Mesendoderm (in vitro differentiated cells): ENCODE measurements at regions not wholly inside any gene's neighbourhood (a gene's known extent, or its start where the extent isn't known, plus 50 kb on each side); places are given as distances from the start of the nearest gene placed in this dataset.

ENCODE experiments used
- DNase-seq: peaks from one replicate; pipeline ENCODE4 v3.0.0; 2013
- H2AK5ac ChIP-seq: 2 replicates; pipeline ENCODE4 v1.6.1; 2013; ENCODE audit warnings: low read length, inconsistent platforms
- H2BK120ac ChIP-seq: 2 replicates; pipeline ENCODE4 v1.6.1; 2013; ENCODE audit warnings: low read depth, mild to moderate bottlenecking, low read length, moderate library complexity, mixed read lengths
- H2BK15ac ChIP-seq: replicated peaks from 2 replicates; pipeline ENCODE4 v1.6.1; 2013; ENCODE audit warnings: low read depth, mild to moderate bottlenecking, moderate library complexity
- H2BK5ac ChIP-seq: 2 replicates; pipeline ENCODE4 v1.6.1; 2013; ENCODE audit warnings: low read length, inconsistent platforms
- H3K18ac ChIP-seq: 2 replicates; pipeline ENCODE4 v1.6.1; 2013; ENCODE audit warnings: mild to moderate bottlenecking, low read length, mixed read lengths
- H3K23ac ChIP-seq: one replicate; pipeline ENCODE4 v1.6.1; 2013; ENCODE audit warnings: low read length
- H3K27ac ChIP-seq: 2 replicates; pipeline ENCODE4 v1.5.1; 2013; ENCODE audit warnings: low read depth, mild to moderate bottlenecking, inconsistent platforms, low read length, moderate library complexity
- H3K27me3 ChIP-seq: 2 replicates; pipeline ENCODE4 v1.6.1; 2013; ENCODE audit warnings: low read length, control low read depth, mild to moderate bottlenecking, inconsistent platforms; ENCODE audit not compliant: insufficient read depth, poor library complexity
- H3K36me3 ChIP-seq: 2 replicates; pipeline ENCODE4 v1.6.1; 2013; ENCODE audit warnings: low read length, inconsistent platforms; ENCODE audit not compliant: control insufficient read depth, insufficient read depth
- H3K4ac ChIP-seq: one replicate; pipeline ENCODE4 v1.6.1; 2013; ENCODE audit warnings: low read depth, mild to moderate bottlenecking, low read length, moderate library complexity
- H3K4me1 ChIP-seq: 2 replicates; pipeline ENCODE4 v1.6.1; 2013; ENCODE audit warnings: low read depth, low read length, inconsistent platforms; ENCODE audit not compliant: control insufficient read depth
- H3K4me2 ChIP-seq: 2 replicates; pipeline ENCODE4 v1.6.1; 2013; ENCODE audit warnings: low read length
- H3K4me3 ChIP-seq: 2 replicates; pipeline ENCODE4 v1.5.1; 2013; ENCODE audit warnings: mild to moderate bottlenecking, low read length
- H3K56ac ChIP-seq: one replicate; pipeline ENCODE4 v1.6.1; 2013; ENCODE audit warnings: low read length
- H3K79me1 ChIP-seq: 2 replicates; pipeline ENCODE4 v1.6.1; 2013; ENCODE audit warnings: low read length, inconsistent platforms
- H3K79me2 ChIP-seq: 2 replicates; pipeline ENCODE4 v1.6.1; 2013; ENCODE audit warnings: mild to moderate bottlenecking, low read length; ENCODE audit not compliant: control insufficient read depth, insufficient read depth
- H3K9ac ChIP-seq: 2 replicates; pipeline ENCODE4 v1.6.1; 2013; ENCODE audit warnings: low read length, inconsistent platforms
- H4K5ac ChIP-seq: one replicate; pipeline ENCODE4 v1.6.1; 2013; ENCODE audit warnings: low read length
- H4K8ac ChIP-seq: one replicate; pipeline ENCODE4 v1.6.1; 2013; ENCODE audit warnings: low read depth, mild to moderate bottlenecking, control low read depth, low read length, moderate library complexity
- WGBS: extraction: QIAGEN DNeasy Blood & Tissue Kit; methylation state at CpG from one replicate; pipeline ENCODE4 v1.1.7; 2013; ENCODE audit warnings: low lambda C conversion rate, missing lambda C conversion rate; ENCODE audit not compliant: insufficient coverage; ENCODE audit errors: extremely low coverage; 5-methylcytosine and 5-hydroxymethylcytosine counted together

GRCh38 chr15:39287322-39288195 is 293.3 kb upstream of the THBS1 start:
- no peak overlapping the region for H3K23ac ChIP-seq
- H2BK120ac ChIP-seq, result no peak overlapping the region
- H3K4me3 ChIP-seq, result no peak overlapping the region
- no peak overlapping the region for H2AK5ac ChIP-seq
- no peak overlapping the region for H3K18ac ChIP-seq
- H4K8ac ChIP-seq, result no peak overlapping the region
- H3K9ac ChIP-seq, result no peak overlapping the region
- no peak overlapping the region for H3K4ac ChIP-seq
- DNase-seq, result no peak
- H3K4me2 ChIP-seq, result no peak overlapping the region
- H2BK5ac ChIP-seq, result no peak overlapping the region
- no CpG with 5 or more reads among the region's 6 CpGs for WGBS
- no peak overlapping the region for H3K27ac ChIP-seq
- no peaks in the 10 kb centered on the region for H3K4me1 ChIP-seq
- no peaks in the 10 kb centered on the region for H3K79me2 ChIP-seq
- no peak overlapping the region for H4K5ac ChIP-seq
- H3K56ac ChIP-seq, result no peak overlapping the region
- H3K27me3 ChIP-seq, result no peaks in the 10 kb centered on the region
- H2BK15ac ChIP-seq, result no peak overlapping the region
- no peaks in the 10 kb centered on the region for H3K79me1 ChIP-seq
- no peaks in the 10 kb centered on the region for H3K36me3 ChIP-seq

GRCh38 chr15:39290711-39291435 is 290.0 kb upstream of the THBS1 start:
- H2AK5ac ChIP-seq, result no peak overlapping the region
- no peaks in the 10 kb centered on the region for H3K36me3 ChIP-seq
- H2BK15ac ChIP-seq, result no peak overlapping the region
- no peaks in the 10 kb centered on the region for H3K4me1 ChIP-seq
- DNase-seq, result no peak
- no peaks in the 10 kb centered on the region for H3K79me1 ChIP-seq
- no peak overlapping the region for H3K4ac ChIP-seq
- H3K27me3 ChIP-seq, result no peaks in the 10 kb centered on the region
- H4K5ac ChIP-seq, result no peak overlapping the region
- H2BK120ac ChIP-seq, result no peak overlapping the region
- no peak overlapping the region for H2BK5ac ChIP-seq
- WGBS, result no CpG with 5 or more reads among the region's 4 CpGs
- H3K18ac ChIP-seq, result no peak overlapping the region
- H3K27ac ChIP-seq, result no peak overlapping the region
- H3K4me3 ChIP-seq, result no peak overlapping the region
- no peak overlapping the region for H3K23ac ChIP-seq
- H3K56ac ChIP-seq, result no peak overlapping the region
- H4K8ac ChIP-seq, result no peak overlapping the region
- no peaks in the 10 kb centered on the region for H3K79me2 ChIP-seq
- H3K4me2 ChIP-seq, result no peak overlapping the region
- H3K9ac ChIP-seq, result no peak overlapping the region

GRCh38 chr15:39291690-39292089 is 289.2 kb upstream of the THBS1 start:
- Histone ChIP-seq H3K9ac (no peak overlapping the region), H3K27me3 (no peaks in the 10 kb centered on the region), H2AK5ac (no peak overlapping the region), H4K8ac (no peak overlapping the region), H4K5ac (no peak overlapping the region), H3K27ac (no peak overlapping the region), H3K36me3 (no peaks in the 10 kb centered on the region), H2BK120ac (no peak overlapping the region), H3K23ac (no peak overlapping the region), H3K79me1 (no peaks in the 10 kb centered on the region), H3K4ac (no peak overlapping the region), H3K4me3 (no peak overlapping the region), H2BK5ac (no peak overlapping the region), H3K56ac (no peak overlapping the region), H3K4me2 (no peak overlapping the region), H2BK15ac (no peak overlapping the region), H3K79me2 (no peaks in the 10 kb centered on the region), H3K18ac (no peak overlapping the region), H3K4me1 (no peaks in the 10 kb centered on the region)
- DNase-seq, result no peak
- no CpG with 5 or more reads among the region's 3 CpGs for WGBS

DNA sequence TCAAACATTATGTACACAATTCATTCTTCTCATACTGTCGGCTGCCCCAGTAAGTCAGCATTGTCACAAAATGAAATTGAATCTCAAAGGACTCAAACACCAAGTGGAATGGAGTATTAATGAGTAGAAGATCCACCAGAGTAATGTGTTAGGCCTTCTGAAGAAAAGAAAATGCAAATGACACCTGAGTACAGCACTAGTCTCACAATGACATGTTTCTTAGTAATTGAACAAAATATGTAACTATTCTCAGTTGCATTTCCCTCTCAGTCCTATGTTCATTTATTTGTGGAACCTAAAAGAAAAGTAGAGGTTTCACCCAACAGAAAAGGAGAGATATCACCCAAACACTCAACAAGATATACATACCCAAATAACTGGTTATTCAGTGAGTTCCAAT is 283.9 kb upstream of the THBS1 start:
- Histone ChIP-seq H2BK15ac (no peak overlapping the region), H3K23ac (no peak overlapping the region), H3K27ac (no peak overlapping the region), H3K4me1 (no peaks in the 10 kb centered on the region), H3K4ac (no peak overlapping the region), H3K36me3 (no peaks in the 10 kb centered on the region), H3K4me3 (no peak overlapping the region), H3K4me2 (no peak overlapping the region), H3K27me3 (no peaks in the 10 kb centered on the region), H3K79me1 (no peaks in the 10 kb centered on the region), H4K8ac (no peak overlapping the region), H3K9ac (no peak overlapping the region), H2AK5ac (no peak overlapping the region), H3K56ac (no peak overlapping the region), H3K79me2 (no peaks in the 10 kb centered on the region), H2BK5ac (no peak overlapping the region), H4K5ac (no peak overlapping the region), H3K18ac (no peak overlapping the region), H2BK120ac (no peak overlapping the region)
- DNase-seq, result no peak
- no CpG with 5 or more reads among the region's 1 CpG for whole genome bisulfite sequencing

- Histone ChIP-seq H3K56ac (no peak overlapping the region), H3K36me3 (no peaks in the 10 kb centered on the region), H3K23ac (no peak overlapping the region), H2BK120ac (no peak overlapping the region), H2BK5ac (no peak overlapping the region), H3K4me2 (no peak overlapping the region), H3K27me3 (no peaks in the 10 kb centered on the region), H3K27ac (no peak overlapping the region), H3K4ac (no peak overlapping the region), H3K9ac (no peak overlapping the region), H2BK15ac (no peak overlapping the region), H3K4me3 (no peak overlapping the region), H4K5ac (no peak overlapping the region), H3K4me1 (no peaks in the 10 kb centered on the region), H2AK5ac (no peak overlapping the region), H3K18ac (no peak overlapping the region), H3K79me1 (no peaks in the 10 kb centered on the region), H4K8ac (no peak overlapping the region), H3K79me2 (no peaks in the 10 kb centered on the region)
- DNase-seq, result no peak
- no CpG with 5 or more reads among the region's 4 CpGs for WGBS
Measured at GRCh38 chr15:39298271-39298962, 282.5 kb upstream of the THBS1 start.
